Tibial artery (tissue), 4 donors: ENCODE measurements at regions not wholly inside any gene's neighbourhood (a gene's known extent, or its start where the extent isn't known, plus 50 kb on each side); places are given as distances from the start of the nearest gene placed in this dataset.

Source experiments
- DNase-seq, 2 donors: peaks; one replicate each; pipeline ENCODE4 v3.0.0-alpha.2; 2019
- H3K27ac ChIP-seq, 2 donors: fragments of 200-600 bp; sonication (generic) in 1 of 2; 1 replicate in 1 of 2; 2 replicates in 1 of 2; pipeline ENCODE4 v1.5.1; 2018 to 2019; ENCODE audit warnings: mild to moderate bottlenecking in 1 of 2
- H3K27me3 ChIP-seq, 2 donors: fragments of 200-600 bp; sonication (generic) in 1 of 2; one replicate each; pipeline versions ENCODE4 v1.5.1 to v1.6.0; 2016 to 2019
- H3K36me3 ChIP-seq, 3 donors: fragments of 200-600 bp; sonication (generic) in 2 of 3; one replicate each; pipeline ENCODE4 v1.5.1; 2016 to 2019; ENCODE audit warnings: mild to moderate bottlenecking in 2 of 3
- H3K4me1 ChIP-seq, 4 donors: fragments of 200-600 bp; sonication (generic) in 2 of 4; 1 replicate in 3 of 4; 2 replicates in 1 of 4; pipeline ENCODE4 v1.5.1; 2016 to 2019
- H3K4me3 ChIP-seq, 2 donors: fragments of 200-600 bp; sonication (generic) in 1 of 2; 1 replicate in 1 of 2; 2 replicates in 1 of 2; pipeline ENCODE4 v1.5.1; 2018 to 2019; ENCODE audit warnings: mild to moderate bottlenecking in 2 of 2
- H3K9me3 ChIP-seq, 3 donors: fragments of 200-600 bp; sonication (generic) in 1 of 3; one replicate each; pipeline ENCODE4 v1.5.1; 2016 to 2019
- intact Hi-C: fragments of 100-400 bp; cut with DNase I; formaldehyde crosslinking; loops from one replicate; pipeline ENCODE4 v1.15.0; 2023; ENCODE audit warnings: low total_unique reads
- TF ChIP-seq, protein P1 (sequence below), 2 experiments: fragments of 200-600 bp in 1 of 2; fragments of 450-650 bp in 1 of 2; IDR thresholded peaks; one replicate each; pipeline ENCODE4 v1.5.1; 2017 to 2019; ENCODE audit warnings: antibody characterized with exemption in 2 of 2, mild to moderate bottlenecking in 1 of 2, moderate library complexity in 1 of 2

- TF ChIP-seq, protein P1, sequence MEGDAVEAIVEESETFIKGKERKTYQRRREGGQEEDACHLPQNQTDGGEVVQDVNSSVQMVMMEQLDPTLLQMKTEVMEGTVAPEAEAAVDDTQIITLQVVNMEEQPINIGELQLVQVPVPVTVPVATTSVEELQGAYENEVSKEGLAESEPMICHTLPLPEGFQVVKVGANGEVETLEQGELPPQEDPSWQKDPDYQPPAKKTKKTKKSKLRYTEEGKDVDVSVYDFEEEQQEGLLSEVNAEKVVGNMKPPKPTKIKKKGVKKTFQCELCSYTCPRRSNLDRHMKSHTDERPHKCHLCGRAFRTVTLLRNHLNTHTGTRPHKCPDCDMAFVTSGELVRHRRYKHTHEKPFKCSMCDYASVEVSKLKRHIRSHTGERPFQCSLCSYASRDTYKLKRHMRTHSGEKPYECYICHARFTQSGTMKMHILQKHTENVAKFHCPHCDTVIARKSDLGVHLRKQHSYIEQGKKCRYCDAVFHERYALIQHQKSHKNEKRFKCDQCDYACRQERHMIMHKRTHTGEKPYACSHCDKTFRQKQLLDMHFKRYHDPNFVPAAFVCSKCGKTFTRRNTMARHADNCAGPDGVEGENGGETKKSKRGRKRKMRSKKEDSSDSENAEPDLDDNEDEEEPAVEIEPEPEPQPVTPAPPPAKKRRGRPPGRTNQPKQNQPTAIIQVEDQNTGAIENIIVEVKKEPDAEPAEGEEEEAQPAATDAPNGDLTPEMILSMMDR (IDR thresholded peaks at IDR 0.05): no peak
- Histone ChIP-seq H3K36me3 (no peaks in the 10 kb centered on the region), H3K4me3 (no peak overlapping the region), H3K9me3 (no peaks in the 10 kb centered on the region), H3K27ac (no peak overlapping the region), H3K4me1 (peaks cover 0 to 3% (median 0%) of the 10 kb centered on the region in 4 donors), H3K27me3 (no peaks in the 10 kb centered on the region)
- DNase-seq: no peak
- intact Hi-C loops: no loop called here
Measured at GRCh38 chr18:55100817-55101457, 141.7 kb upstream of the CCDC68 start.

DNA sequence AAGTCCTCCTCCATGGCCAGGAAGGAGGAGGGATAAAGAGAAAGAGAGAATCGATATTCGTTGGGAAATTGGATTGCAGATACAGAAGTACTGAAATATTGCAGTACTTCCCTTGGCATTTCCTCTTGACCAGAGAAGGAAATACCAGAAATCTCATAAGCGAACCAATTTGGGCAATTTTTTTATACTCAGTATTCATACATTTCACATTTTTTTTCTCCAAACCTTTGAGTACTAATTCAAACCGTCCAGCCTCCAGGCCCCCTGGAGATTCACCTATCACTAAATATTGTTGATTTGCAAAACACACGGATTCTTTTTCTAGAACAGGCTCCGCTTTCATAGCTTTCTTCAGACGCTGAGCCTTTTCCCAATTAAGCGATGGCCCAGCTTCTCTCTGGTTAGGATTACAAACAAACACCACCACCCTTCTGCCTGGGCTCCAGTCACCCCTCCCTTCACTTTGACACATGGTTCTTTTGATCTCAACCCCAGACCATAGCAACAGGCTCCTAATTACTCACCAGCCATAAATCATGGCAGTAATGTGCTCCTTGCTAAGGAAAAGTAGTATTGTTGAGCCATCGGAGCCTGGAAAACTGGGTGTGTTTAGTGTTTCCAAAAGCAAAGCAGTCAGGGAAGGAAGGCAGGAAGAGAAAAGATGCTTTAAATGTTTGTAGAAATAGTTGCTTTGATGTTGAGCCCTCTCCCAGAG lies 138.4 kb upstream of the CCDC68 start:
- Histone ChIP-seq H3K4me3 (no peak overlapping the region), H3K27ac (no peak overlapping the region), H3K4me1 (no peaks in the 10 kb centered on the region), H3K27me3 (no peaks in the 10 kb centered on the region), H3K9me3 (no peaks in the 10 kb centered on the region), H3K36me3 (no peaks in the 10 kb centered on the region)
- intact Hi-C loops: no loop called here
- no peak for DNase-seq
- TF ChIP-seq, protein P1 (IDR thresholded peaks at IDR 0.05): no peak

DNA sequence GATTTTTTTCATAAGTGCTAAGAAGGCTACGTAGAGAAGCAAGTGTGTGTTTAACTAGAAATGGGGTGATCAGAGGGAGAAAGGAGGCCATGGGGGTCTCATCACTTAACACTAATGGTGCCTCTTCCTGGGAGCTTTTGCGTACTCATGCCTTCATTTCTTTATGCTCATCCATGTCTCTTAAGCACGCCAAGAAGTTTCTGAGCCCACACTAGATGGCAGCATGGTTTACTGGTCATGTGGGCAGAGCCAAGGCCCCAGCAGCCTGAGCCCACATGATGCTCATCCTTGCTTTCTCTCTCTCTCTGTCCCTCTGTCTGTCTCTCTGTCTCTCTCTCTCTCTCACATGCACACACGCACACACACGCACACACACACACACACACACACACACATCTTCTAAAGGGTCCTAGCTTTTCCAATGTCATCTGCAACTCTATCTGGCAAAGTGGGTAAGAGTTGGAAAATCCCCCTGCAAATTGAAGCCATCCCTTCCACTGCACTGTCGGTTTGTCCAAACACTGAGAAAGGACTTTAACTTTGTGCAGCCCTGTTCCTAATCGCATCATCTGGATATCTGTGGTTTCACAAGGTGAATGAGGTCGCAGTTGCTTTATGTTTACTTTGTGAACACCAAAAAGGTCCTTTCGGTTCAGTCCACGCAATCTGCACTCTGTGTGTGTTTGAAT lies 137.1 kb upstream of the CCDC68 start:
- H3K4me3 ChIP-seq: no peak overlapping the region
- H3K27me3 ChIP-seq: no peaks in the 10 kb centered on the region
- H3K27ac ChIP-seq: no peak overlapping the region
- H3K9me3 ChIP-seq: no peaks in the 10 kb centered on the region
- intact Hi-C loops: no loop called here
- peak in 1 of 2 donors; percentile 32 for DNase-seq
- TF ChIP-seq, protein P1 (IDR thresholded peaks at IDR 0.05): peak; percentile 12
- no peaks in the 10 kb centered on the region for H3K36me3 ChIP-seq
- no peaks in the 10 kb centered on the region for H3K4me1 ChIP-seq

DNA sequence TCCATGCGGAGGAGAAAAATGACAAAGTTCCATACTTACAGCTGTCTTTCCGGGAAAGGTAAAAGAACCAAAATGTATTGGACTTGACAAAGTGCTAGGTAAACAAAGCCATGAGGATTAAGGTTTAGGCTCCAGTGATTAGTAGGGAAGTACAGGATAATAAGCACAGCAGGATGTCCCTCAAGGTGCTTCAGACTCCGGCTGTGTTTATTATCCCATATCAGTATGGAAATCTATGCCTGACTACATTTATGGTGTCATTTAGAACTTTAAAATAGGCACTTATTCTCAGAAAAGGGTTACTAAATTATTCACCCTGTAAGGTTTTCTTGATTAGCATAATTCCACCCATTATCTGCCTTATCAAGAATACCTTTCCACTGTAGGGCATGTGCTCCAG lies 136.3 kb upstream of the CCDC68 start:
- intact Hi-C loops: no loop called here

DNA sequence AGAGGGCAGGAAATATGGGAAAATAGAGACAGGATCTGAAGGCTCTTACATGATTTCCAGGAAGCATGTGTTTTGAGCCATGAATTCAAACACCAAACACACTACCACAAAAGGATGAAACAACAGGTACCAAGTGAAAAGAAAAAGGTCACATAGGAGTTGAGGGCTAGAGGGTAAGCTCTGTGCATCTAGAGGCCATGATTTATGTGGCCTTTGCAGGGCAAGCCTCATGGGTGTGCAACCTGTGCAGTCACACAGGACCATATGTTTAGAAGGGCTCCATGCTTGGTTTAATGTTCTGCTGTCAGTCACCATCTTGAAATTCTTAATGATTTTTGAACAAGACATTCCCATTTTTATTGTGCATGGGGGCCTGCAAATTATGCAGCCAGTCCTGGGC lies 134.5 kb upstream of the CCDC68 start:
- H3K4me3 ChIP-seq: no peak overlapping the region
- H3K27me3 ChIP-seq: no peaks in the 10 kb centered on the region
- H3K36me3 ChIP-seq: no peaks in the 10 kb centered on the region
- no peak overlapping the region for H3K27ac ChIP-seq
- TF ChIP-seq, protein P1 (IDR thresholded peaks at IDR 0.05): no peak
- H3K4me1 ChIP-seq: no peaks in the 10 kb centered on the region
- DNase-seq: no peak
- H3K9me3 ChIP-seq: no peaks in the 10 kb centered on the region
- intact Hi-C loops: no loop called here

More for the DNA sequence above, 136.3 kb upstream of the CCDC68 start:
- TF ChIP-seq, protein P1 (IDR thresholded peaks at IDR 0.05): no peak
- H3K4me1 ChIP-seq: no peaks in the 10 kb centered on the region
- H3K27me3 ChIP-seq: no peaks in the 10 kb centered on the region
- H3K27ac ChIP-seq: no peak overlapping the region
- no peaks in the 10 kb centered on the region for H3K36me3 ChIP-seq
- no peak overlapping the region for H3K4me3 ChIP-seq
- H3K9me3 ChIP-seq: no peaks in the 10 kb centered on the region
- DNase-seq: no peak
